ENCODE measurements at regions not wholly inside any gene's neighbourhood (a gene's known extent, or its start where the extent isn't known, plus 50 kb on each side); places are given as distances from the start of the nearest gene placed in this dataset.

DNA sequence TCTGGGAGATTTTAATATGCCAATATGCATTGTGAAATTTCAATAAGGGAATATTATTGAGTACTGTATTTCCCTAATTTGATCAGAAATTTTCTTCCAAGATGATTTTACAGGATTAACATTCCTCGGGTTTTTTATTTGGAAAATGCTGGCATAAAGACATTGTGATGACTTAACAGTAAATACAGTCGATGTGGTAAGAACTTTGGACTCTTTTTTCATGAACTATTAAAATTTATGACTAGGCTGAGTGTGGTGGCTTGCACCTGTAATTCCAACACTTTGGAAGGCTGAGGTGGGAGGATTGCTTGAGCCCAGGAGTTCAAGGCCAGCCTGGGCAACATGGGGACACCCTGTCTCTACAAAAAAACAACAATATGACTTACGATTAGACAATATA is 197.1 kb upstream of the RASSF8 start:
- Mint-ChIP-seq H3K4me1 (peaks cover 7% of the 10 kb centered on the region), H3K27me3 (ENCODE audit: low read depth) (no peaks in the 10 kb centered on the region), H3K27ac (no peak overlapping the region), H3K9me3 (peaks cover 12% of the 10 kb centered on the region), H3K36me3 (peaks cover 2% of the 10 kb centered on the region), H3K4me3 (no peak overlapping the region)
- no peak for DNase-seq (ENCODE audit: low spot score in 2 of 2, unreplicated experiment in 2 of 2)
- TF ChIP-seq, protein P1, sequence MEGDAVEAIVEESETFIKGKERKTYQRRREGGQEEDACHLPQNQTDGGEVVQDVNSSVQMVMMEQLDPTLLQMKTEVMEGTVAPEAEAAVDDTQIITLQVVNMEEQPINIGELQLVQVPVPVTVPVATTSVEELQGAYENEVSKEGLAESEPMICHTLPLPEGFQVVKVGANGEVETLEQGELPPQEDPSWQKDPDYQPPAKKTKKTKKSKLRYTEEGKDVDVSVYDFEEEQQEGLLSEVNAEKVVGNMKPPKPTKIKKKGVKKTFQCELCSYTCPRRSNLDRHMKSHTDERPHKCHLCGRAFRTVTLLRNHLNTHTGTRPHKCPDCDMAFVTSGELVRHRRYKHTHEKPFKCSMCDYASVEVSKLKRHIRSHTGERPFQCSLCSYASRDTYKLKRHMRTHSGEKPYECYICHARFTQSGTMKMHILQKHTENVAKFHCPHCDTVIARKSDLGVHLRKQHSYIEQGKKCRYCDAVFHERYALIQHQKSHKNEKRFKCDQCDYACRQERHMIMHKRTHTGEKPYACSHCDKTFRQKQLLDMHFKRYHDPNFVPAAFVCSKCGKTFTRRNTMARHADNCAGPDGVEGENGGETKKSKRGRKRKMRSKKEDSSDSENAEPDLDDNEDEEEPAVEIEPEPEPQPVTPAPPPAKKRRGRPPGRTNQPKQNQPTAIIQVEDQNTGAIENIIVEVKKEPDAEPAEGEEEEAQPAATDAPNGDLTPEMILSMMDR (IDR thresholded peaks at IDR 0.05; ENCODE audit: unreplicated experiment): no peak

DNA sequence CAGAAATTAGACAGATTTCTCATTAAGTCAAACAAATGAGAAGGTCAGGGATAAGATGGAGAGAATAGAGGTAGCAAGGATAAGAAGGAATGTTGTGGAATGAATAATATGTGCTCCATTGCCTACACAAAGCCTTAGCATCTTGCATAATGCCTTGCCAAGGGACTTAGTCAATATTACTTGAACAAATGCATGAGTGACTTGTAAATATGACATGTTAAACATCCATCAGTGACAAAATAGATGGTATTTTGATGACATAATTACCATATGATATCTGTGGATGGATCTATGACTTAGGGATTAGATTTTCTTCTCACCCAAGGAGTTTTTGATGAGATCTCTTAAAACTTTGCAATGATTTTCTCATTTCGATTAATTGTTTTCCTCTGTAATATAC is 194.1 kb upstream of the RASSF8 start:
- Mint-ChIP-seq H3K27me3 (ENCODE audit: low read depth) (no peaks in the 10 kb centered on the region), H3K36me3 (peaks cover 2% of the 10 kb centered on the region), H3K27ac (no peak overlapping the region)

DNA sequence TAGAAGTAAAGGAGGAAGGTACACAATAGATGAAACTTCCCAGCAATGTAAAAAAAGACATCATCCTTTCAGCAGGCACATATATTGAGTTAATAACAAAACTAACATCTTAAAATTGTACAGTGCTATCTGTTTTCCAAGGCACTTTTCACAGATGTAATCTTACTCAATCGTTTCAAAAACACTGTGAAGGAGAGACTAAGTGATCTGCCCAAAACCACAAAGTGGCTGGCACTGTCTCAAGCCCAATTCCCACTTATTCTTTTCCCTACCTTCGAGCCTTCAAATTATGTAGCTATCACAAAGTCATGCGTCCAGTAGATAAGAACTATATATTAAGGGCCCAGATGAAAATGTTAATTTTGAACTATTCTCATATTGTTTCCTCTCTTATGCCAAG is 193.6 kb upstream of the RASSF8 start:
- H3K9me3 Mint-ChIP-seq: peaks cover 12% of the 10 kb centered on the region
- TF ChIP-seq, protein P1 (IDR thresholded peaks at IDR 0.05; ENCODE audit: unreplicated experiment): no peak
- no peak for DNase-seq (ENCODE audit: low spot score in 2 of 2, unreplicated experiment in 2 of 2)
- no peak overlapping the region for H3K4me3 Mint-ChIP-seq
- H3K36me3 Mint-ChIP-seq: peaks cover 2% of the 10 kb centered on the region
- H3K4me1 Mint-ChIP-seq: peaks cover 15% of the 10 kb centered on the region
- no peaks in the 10 kb centered on the region for H3K27me3 Mint-ChIP-seq (ENCODE audit: low read depth)
- no peak overlapping the region for H3K27ac Mint-ChIP-seq

More for the DNA sequence above, 194.1 kb upstream of the RASSF8 start:
- peaks cover 15% of the 10 kb centered on the region for H3K4me1 Mint-ChIP-seq
- H3K9me3 Mint-ChIP-seq: peaks cover 12% of the 10 kb centered on the region
- H3K4me3 Mint-ChIP-seq: no peak overlapping the region
- DNase-seq (ENCODE audit: low spot score in 2 of 2, unreplicated experiment in 2 of 2): no peak
- TF ChIP-seq, protein P1 (IDR thresholded peaks at IDR 0.05; ENCODE audit: unreplicated experiment): no peak

DNA sequence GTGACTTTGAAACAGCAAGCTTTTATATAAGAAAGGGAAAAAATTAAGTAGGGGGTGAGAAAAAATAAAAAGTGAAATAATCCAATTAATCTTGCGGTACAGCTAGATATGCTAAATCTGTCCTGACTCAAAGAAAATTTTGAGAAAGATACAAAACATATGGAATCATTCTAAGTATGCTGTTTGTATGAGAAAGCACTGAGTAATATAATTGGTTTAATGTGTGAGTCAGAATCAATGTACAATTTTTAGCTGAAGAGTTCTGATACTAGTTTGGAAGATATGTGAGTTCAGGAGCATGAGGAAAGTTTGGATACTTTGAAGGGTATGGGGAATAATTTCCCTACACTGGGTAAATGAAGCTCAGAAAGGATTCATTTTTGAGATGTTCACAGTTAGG is 190.9 kb upstream of the RASSF8 start:
- TF ChIP-seq, protein P1 (IDR thresholded peaks at IDR 0.05; ENCODE audit: unreplicated experiment): no peak
- Mint-ChIP-seq H3K27me3 (ENCODE audit: low read depth) (no peaks in the 10 kb centered on the region), H3K36me3 (peaks cover 2% of the 10 kb centered on the region), H3K4me1 (peaks cover 15% of the 10 kb centered on the region), H3K9me3 (peaks cover 8% of the 10 kb centered on the region), H3K4me3 (no peak overlapping the region), H3K27ac (no peak overlapping the region)
- no peak for DNase-seq (ENCODE audit: low spot score in 2 of 2, unreplicated experiment in 2 of 2)

DNA sequence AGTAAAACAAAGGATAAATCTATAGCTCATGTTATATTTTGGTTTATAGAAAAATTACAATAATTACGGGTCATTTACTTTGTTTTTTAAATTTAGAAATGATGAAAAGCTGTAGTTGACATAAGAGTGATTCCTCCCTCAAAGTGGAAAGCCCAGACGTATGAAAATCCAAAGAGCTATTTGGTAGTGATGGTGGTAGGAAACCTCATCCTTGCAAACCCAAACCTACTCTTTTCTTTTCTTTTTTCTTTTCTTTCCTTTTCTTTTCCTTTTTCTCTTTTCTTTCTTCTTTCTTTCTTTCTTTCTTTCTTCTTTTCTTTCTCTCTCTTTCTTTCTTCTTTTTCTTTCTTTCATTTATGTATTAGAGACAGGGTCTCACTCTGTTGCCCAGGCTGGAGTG is 190.3 kb upstream of the RASSF8 start:
- H3K36me3 Mint-ChIP-seq: peaks cover 2% of the 10 kb centered on the region
- no peak overlapping the region for H3K4me3 Mint-ChIP-seq
- no peak for DNase-seq (ENCODE audit: low spot score in 2 of 2, unreplicated experiment in 2 of 2)
- peaks cover 6% of the 10 kb centered on the region for H3K9me3 Mint-ChIP-seq
- TF ChIP-seq, protein P1 (IDR thresholded peaks at IDR 0.05; ENCODE audit: unreplicated experiment): no peak
- peaks cover 15% of the 10 kb centered on the region for H3K4me1 Mint-ChIP-seq
- H3K27ac Mint-ChIP-seq: no peak overlapping the region
- H3K27me3 Mint-ChIP-seq (ENCODE audit: low read depth): no peaks in the 10 kb centered on the region
